Midbrain (tissue), 1 donor: ENCODE measurements at regions not wholly inside any gene's neighbourhood (a gene's known extent, or its start where the extent isn't known, plus 50 kb on each side); places are given as distances from the start of the nearest gene placed in this dataset.
"Not testable (repeated sequence)": the region's sequence is repeated elsewhere in the genome, so short reads cannot be mapped to it uniquely, and the experiment has no call there.

ENCODE experiments used
- DNase-seq: peaks from one replicate; lab custom pipeline; 2025; lab: John Stamatoyannopoulos, UW

- DNase-seq: not testable (repeated sequence)
Measured at GRCh38 chr2:111579500-111580134, 304.4 kb downstream of the ANAPC1 start.

GRCh38 chr2:111580616-111581015 lies 303.4 kb downstream of the ANAPC1 start:
- DNase-seq: not testable (repeated sequence)

GRCh38 chr2:111582090-111582489 lies 301.9 kb downstream of the ANAPC1 start:
- DNase-seq: not testable (repeated sequence)

DNA sequence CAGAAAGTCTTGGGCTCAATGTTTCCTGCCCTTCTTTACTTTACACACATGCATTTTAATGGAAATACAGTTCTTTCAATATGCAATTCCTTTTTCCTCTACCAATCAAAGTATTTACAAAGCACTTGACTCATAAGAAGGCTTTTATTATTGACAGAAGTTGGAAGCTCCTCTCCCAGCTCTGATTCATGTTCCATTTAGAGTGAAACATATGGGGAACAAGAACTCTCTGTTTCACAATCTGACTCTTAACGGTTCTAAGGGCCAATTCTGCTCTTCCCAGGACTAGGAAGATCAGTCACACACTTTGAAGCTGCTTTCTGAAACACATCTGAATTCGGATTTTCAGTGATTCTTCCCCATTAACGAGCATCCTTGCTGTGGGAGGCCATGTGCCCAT lies 300.5 kb downstream of the ANAPC1 start:
- DNase-seq: not testable (repeated sequence)

DNA sequence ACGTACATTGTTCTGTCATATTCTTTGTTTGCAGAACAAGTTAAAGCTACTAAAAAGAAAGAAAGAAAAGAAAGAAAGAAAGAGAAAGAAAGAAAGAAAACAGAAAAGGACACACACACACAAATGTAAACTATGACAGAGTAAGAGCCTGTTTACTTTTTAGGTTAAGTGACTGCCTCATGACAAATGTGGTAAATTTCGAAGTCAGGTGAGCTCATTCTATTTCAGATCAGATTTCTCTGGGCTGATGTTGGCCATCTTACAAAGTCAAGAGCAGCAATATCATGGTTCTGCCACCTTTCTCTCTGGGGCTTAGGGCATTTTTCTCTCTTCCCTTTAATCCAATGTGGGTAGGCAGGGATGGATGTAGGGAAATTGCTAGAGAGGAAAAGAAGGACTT lies 299.5 kb downstream of the ANAPC1 start:
- DNase-seq: not testable (repeated sequence)

GRCh38 chr2:111584950-111585349 lies 299.0 kb downstream of the ANAPC1 start:
- not testable (repeated sequence) for DNase-seq

- not testable (repeated sequence) for DNase-seq
Measured at GRCh38 chr2:111586014-111586413, 298.0 kb downstream of the ANAPC1 start.

DNA sequence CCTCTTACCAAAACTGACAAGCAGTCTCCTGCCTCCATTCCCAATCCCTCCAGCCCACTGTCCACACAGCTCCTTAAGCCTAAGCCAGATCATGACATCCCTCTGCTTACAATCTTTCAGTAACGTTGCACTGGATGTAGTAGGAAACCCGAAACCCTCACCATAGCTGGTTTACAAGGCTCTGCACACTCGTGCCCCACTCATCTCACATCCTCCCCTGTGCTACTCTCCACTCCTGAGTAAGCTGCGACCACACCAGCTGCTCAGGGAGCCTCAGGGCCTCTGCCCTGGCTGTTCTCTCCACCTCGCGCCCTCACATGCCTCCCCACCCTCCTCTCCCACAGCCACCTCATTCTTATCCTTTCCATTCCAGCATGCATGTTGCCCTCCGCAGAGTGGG lies 288.9 kb downstream of the ANAPC1 start:
- not testable (repeated sequence) for DNase-seq

DNA sequence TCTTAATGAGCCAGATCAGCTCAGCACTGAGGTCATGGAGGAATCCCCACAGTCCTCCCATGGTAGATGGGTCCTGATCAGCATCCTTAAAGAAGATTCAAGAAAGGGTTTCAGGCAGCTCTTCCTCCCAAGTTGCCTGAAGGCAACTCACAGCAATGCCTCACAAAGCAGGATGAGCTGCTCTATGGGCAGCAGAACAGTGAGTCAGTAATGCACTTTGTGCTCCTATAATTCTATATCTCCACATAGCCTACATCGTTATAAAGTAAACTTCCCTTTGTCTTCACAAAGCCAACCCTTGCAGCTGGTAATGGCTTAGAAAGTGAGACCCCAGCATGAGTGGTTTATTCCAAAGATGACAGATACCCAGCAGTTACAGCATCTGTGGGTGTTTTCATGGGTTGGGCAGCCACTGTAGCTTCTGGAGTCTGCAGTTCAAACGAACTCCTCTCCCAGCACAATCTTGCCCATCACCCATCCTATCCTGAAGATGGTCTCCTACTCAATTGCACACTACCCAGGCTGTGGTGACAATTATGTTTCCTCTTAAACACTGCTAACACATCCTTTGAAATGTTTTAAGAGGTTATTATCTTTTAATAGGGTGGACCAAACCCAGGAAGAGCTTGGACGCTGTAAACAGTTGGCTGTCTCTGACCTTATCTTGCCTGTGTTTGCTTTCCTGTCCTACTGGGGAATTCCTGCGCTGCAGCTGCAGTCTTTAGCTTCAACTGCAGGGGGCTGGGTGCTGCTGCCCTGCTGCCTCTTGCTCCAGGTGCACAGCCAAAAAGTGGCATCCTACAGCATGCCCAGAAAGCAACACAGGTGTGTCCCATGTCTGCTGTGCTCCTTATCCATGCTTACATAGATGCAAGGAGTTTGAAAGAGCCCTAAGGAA lies 286.9 kb downstream of the ANAPC1 start:
- DNase-seq: not testable (repeated sequence)

- not testable (repeated sequence) for DNase-seq
Measured at GRCh38 chr2:111598944-111599343, 285.0 kb downstream of the ANAPC1 start.

- not testable (repeated sequence) for DNase-seq
Measured at GRCh38 chr2:111602259-111602658, 281.7 kb downstream of the ANAPC1 start.

DNA sequence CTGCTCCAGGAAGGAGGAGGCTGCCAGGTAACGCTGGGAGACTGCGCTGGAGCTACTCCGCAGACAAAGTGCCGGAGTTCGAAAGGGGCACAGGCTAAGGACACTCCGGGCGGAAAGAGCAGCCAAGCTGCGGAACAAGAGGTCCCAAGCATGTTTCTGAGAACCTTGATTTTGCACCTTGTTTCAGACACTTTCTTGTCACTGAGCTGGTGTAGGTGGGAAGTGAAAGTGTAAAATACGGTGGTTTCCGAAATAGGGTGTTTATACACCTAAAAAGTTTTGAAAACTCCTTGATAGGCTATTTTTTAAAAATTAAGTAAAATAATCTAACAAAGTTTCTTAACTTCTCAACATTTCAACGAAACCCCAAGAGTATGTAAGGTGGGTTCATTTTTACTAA lies 278.2 kb downstream of the ANAPC1 start:
- not testable (repeated sequence) for DNase-seq

GRCh38 chr2:111606632-111607031 lies 277.4 kb downstream of the ANAPC1 start:
- not testable (repeated sequence) for DNase-seq

- not testable (repeated sequence) for DNase-seq
Measured at GRCh38 chr2:111609146-111609844, 274.7 kb downstream of the ANAPC1 start.

GRCh38 chr2:111610035-111610434 lies 274.0 kb downstream of the ANAPC1 start:
- DNase-seq: not testable (repeated sequence)

DNA sequence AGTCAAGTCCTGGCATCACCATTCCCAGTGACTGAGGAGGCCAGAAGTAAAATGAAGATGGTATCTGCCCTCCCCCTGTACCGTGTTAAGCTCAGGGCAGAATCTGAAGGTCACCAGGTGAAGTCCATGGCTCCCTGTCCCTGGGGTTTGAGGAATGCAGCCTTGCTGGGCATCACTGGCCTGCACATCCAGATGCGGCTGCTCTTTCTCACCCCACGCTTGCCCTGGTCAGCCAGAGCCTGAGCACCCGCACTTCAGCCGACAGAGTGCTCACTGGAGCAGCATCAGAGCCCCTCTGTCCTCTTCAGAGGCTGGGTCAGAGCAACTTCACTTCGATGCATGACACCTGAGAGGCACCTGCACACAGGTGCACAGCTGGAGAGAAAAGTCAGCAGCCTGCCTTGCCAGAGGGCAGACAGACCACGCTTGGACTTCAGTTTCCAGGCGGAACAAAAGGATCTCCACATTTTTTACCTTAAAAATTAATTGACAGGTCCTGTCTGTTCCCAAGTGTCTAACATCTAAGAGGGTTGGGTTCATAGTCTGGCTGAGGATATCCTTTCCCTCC lies 267.3 kb downstream of the ANAPC1 start:
- DNase-seq: no peak

GRCh38 chr2:111617299-111618225 lies 266.4 kb downstream of the ANAPC1 start:
- peak; percentile 3 for DNase-seq

DNA sequence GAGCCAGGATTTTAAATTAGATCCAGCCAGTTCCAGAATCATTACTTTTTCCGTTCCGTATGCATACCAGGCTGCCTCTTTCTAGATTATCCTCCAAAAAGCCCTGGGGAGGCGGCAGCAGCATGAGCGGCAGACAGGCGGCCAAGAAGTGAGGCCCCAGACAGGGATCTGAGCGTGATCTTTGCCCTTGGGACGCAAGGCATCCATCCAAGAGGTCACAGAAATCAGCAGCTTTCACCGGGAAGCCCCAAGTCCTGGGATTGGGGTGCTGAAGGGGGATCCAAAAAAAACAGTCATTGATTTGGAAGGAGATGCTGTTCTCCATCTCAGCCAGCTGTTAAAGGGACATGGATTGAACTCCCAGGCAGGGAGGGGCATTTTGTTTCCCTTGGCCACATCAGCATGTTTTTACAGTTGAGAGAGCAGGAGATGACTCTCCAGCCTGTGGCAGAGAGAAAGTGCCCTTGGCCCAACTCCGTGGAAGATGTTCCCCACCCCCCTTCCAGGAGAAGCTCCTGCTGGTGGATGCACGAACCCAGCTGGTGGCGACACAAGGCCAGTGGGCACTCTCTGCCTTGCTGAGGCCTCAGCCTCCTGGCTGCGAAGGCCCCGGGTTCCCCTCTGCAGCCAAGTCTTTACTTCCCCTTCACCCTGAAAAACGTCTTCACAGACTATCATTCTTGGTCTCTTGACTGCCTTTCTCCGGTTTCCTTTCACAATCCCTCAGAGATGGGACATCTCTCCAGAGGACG lies 265.6 kb downstream of the ANAPC1 start:
- no peak for DNase-seq

GRCh38 chr2:111618978-111619902 lies 264.8 kb downstream of the ANAPC1 start:
- DNase-seq: no peak
